Suprapubic skin (tissue), 3 donors: ENCODE measurements at regions not wholly inside any gene's neighbourhood (a gene's known extent, or its start where the extent isn't known, plus 50 kb on each side); places are given as distances from the start of the nearest gene placed in this dataset.

Experiments used
- EP300 ChIP-seq: sonication (generic); formaldehyde crosslinking; IDR thresholded peaks from one replicate; pipeline ENCODE4 v1.6.1; 2017; ENCODE audit warnings: antibody characterized with exemption
- TF ChIP-seq, protein P1 (sequence below), 2 donors: fragments of 200-600 bp in 1 of 2; fragments of 450-650 bp in 1 of 2; sonication (generic) in 1 of 2; IDR thresholded peaks; one replicate each; pipeline ENCODE4 v1.5.1; 2016 to 2019; ENCODE audit warnings: antibody characterized with exemption in 2 of 2, mild to moderate bottlenecking in 1 of 2, moderate library complexity in 1 of 2

DNA sequence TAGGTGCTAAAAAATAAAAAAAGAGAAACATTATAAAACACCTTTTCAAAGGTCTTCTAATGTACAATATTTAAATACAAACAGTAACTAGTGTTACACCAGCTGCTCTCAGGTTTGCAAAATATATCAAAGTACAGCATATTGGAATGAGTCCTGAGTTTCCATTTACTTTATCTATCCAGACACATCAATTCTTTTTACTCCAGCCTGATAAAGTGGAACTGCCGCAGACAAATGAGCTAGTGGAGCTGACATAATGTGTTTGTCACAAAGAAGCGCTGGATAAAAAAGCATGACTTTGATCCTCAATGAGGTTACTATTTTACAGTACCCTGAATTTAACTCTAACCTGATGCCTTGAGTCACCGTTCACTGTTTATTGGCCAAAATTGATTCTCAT lies 1243.1 kb downstream of the GATA3 start:
- TF ChIP-seq, protein P1, sequence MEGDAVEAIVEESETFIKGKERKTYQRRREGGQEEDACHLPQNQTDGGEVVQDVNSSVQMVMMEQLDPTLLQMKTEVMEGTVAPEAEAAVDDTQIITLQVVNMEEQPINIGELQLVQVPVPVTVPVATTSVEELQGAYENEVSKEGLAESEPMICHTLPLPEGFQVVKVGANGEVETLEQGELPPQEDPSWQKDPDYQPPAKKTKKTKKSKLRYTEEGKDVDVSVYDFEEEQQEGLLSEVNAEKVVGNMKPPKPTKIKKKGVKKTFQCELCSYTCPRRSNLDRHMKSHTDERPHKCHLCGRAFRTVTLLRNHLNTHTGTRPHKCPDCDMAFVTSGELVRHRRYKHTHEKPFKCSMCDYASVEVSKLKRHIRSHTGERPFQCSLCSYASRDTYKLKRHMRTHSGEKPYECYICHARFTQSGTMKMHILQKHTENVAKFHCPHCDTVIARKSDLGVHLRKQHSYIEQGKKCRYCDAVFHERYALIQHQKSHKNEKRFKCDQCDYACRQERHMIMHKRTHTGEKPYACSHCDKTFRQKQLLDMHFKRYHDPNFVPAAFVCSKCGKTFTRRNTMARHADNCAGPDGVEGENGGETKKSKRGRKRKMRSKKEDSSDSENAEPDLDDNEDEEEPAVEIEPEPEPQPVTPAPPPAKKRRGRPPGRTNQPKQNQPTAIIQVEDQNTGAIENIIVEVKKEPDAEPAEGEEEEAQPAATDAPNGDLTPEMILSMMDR (IDR thresholded peaks at IDR 0.05), result no peak
- no peak for TF ChIP-seq EP300
